ENCODE measurements at regions not wholly inside any gene's neighbourhood (a gene's known extent, or its start where the extent isn't known, plus 50 kb on each side); places are given as distances from the start of the nearest gene placed in this dataset.

GRCh38 chr6:104212977-104213668 is 646.6 kb downstream of the HACE1 start:
- no peak for DNase-seq (ENCODE audit: low read depth in 2 of 2)

- DNase-seq (ENCODE audit: low read depth in 2 of 2) = no peak
Observed at GRCh38 chr6:104207635-104208034, 652.1 kb downstream of the HACE1 start.

- DNase-seq (ENCODE audit: low read depth in 2 of 2) = no peak
Observed at GRCh38 chr6:104201557-104201956, 658.2 kb downstream of the HACE1 start.

GRCh38 chr6:104187616-104188015 is 672.1 kb downstream of the HACE1 start:
- DNase-seq (ENCODE audit: low read depth in 2 of 2) = no peak

- DNase-seq (ENCODE audit: low read depth in 2 of 2) = no peak
Observed at GRCh38 chr6:104186831-104187230, 672.9 kb downstream of the HACE1 start.

GRCh38 chr6:104183816-104184435 is 675.8 kb downstream of the HACE1 start:
- no peak for DNase-seq (ENCODE audit: low read depth in 2 of 2)

GRCh38 chr6:104182811-104183210 is 676.9 kb downstream of the HACE1 start:
- no peak for DNase-seq (ENCODE audit: low read depth in 2 of 2)

GRCh38 chr6:104173668-104174067 is 686.1 kb downstream of the HACE1 start:
- DNase-seq (ENCODE audit: low read depth in 2 of 2) = no peak

GRCh38 chr6:104170401-104170800 is 689.3 kb downstream of the HACE1 start:
- DNase-seq (ENCODE audit: low read depth in 2 of 2) = no peak

GRCh38 chr6:104166055-104166668 is 693.6 kb downstream of the HACE1 start:
- DNase-seq (ENCODE audit: low read depth in 2 of 2) = no peak

- DNase-seq (ENCODE audit: low read depth in 2 of 2) = no peak
Observed at GRCh38 chr6:104162036-104162669, 697.6 kb downstream of the HACE1 start.

- DNase-seq (ENCODE audit: low read depth in 2 of 2) = no peak
Observed at GRCh38 chr6:104159045-104159618, 700.6 kb downstream of the HACE1 start.

- DNase-seq (ENCODE audit: low read depth in 2 of 2) = no peak
Observed at GRCh38 chr6:104143757-104144156, 716.0 kb downstream of the HACE1 start.

- no peak for DNase-seq (ENCODE audit: low read depth in 2 of 2)
Observed at GRCh38 chr6:104134876-104135275, 724.8 kb downstream of the HACE1 start.

- no peak for DNase-seq (ENCODE audit: low read depth in 2 of 2)
Observed at GRCh38 chr6:104130343-104130742, 729.4 kb downstream of the HACE1 start.

- DNase-seq (ENCODE audit: low read depth in 2 of 2) = no peak
Observed at GRCh38 chr6:104126315-104127005, 733.3 kb downstream of the HACE1 start.

GRCh38 chr6:104123227-104123626 is 736.5 kb downstream of the HACE1 start:
- DNase-seq (ENCODE audit: low read depth in 2 of 2) = no peak

- no peak for DNase-seq (ENCODE audit: low read depth in 2 of 2)
Observed at GRCh38 chr6:104118274-104118673, 741.4 kb downstream of the HACE1 start.

- no peak for DNase-seq (ENCODE audit: low read depth in 2 of 2)
Observed at GRCh38 chr6:104109806-104110205, 749.9 kb downstream of the HACE1 start.

GRCh38 chr6:104108634-104109033 is 751.1 kb downstream of the HACE1 start:
- no peak for DNase-seq (ENCODE audit: low read depth in 2 of 2)

GRCh38 chr6:104095661-104096416 is 763.9 kb downstream of the HACE1 start:
- no peak for DNase-seq (ENCODE audit: low read depth in 2 of 2)
